IMR-90 (cell line): ENCODE measurements at regions not wholly inside any gene's neighbourhood (a gene's known extent, or its start where the extent isn't known, plus 50 kb on each side); places are given as distances from the start of the nearest gene placed in this dataset.

Experiments
- ATAC-seq: fragments of 200-7000 bp; cut with Tn5 transposase; 2 replicates; pipeline ENCODE4 v1.9.1; 2020; ENCODE audit warnings: low read depth, mild to moderate bottlenecking, moderate library complexity
- BruUV-seq: library from RNA; stranded (reverse); fragments of 400-500 nt; replicated peaks from 2 replicates; lab custom pipeline; 2021; lab: Mats Ljungman, UMichigan
- CTCF ChIA-PET: fragments of 300-600 bp; formaldehyde crosslinking; extraction: SDS; loops from one replicate; lab custom pipeline; 2021; ENCODE audit warnings: antibody characterized with exemption; lab: Yijun Ruan, JAX
- POLR2A ChIA-PET: fragments of 300-600 bp; sonication (Branson Sonifier 250); formaldehyde crosslinking; loops from one replicate; lab custom pipeline; 2022; ENCODE audit warnings: antibody characterized with exemption; ENCODE audit not compliant: unreplicated experiment; lab: Charles Lee
- DNase-seq: peaks from one replicate; pipeline ENCODE4 v3.0.0; 2013
- H2AFZ ChIP-seq: replicated peaks from 2 replicates; pipeline ENCODE3; 2013; ENCODE audit warnings: low read length, mild to moderate bottlenecking; ENCODE audit not compliant: poor library complexity
- H2AK5ac ChIP-seq: 2 replicates; pipeline ENCODE4 v1.6.1; 2013; ENCODE audit warnings: low read depth, low read length, inconsistent platforms
- H2AK9ac ChIP-seq: replicated peaks from 2 replicates; pipeline ENCODE3; 2013; ENCODE audit warnings: mild to moderate bottlenecking, low read depth, low read length, moderate library complexity; ENCODE audit not compliant: poor library complexity
- H2BK120ac ChIP-seq: 2 replicates; pipeline ENCODE4 v1.6.1; 2013; ENCODE audit warnings: low read depth, low read length, inconsistent platforms
- H2BK15ac ChIP-seq: 3 replicates; pipeline ENCODE4 v1.6.1; 2013; ENCODE audit warnings: low read depth, low read length, inconsistent platforms
- H2BK20ac ChIP-seq: 2 replicates; pipeline ENCODE4 v1.6.1; 2013; ENCODE audit warnings: low read depth, mild to moderate bottlenecking, inconsistent platforms, low read length, moderate library complexity
- H2BK5ac ChIP-seq: 2 replicates; pipeline ENCODE4 v1.6.1; 2013; ENCODE audit warnings: mild to moderate bottlenecking, low read depth, low read length, inconsistent platforms; ENCODE audit not compliant: poor library complexity, severe bottlenecking
- H3K14ac ChIP-seq: replicated peaks from 2 replicates; pipeline ENCODE4 v1.6.1; 2013; ENCODE audit warnings: low read depth, low read length, inconsistent platforms
- H3K18ac ChIP-seq: 2 replicates; pipeline ENCODE4 v1.6.1; 2013; ENCODE audit warnings: low read depth, low read length, control low read depth
- H3K23ac ChIP-seq: 2 replicates; pipeline ENCODE4 v1.6.1; 2013; ENCODE audit warnings: low read depth, low read length, inconsistent platforms
- H3K27ac ChIP-seq: 2 replicates; pipeline ENCODE4 v1.5.1; 2013; ENCODE audit warnings: mild to moderate bottlenecking, control low read depth, low read length; ENCODE audit not compliant: insufficient read depth
- H3K27me3 ChIP-seq: 2 replicates; pipeline ENCODE4 v1.6.1; 2013; ENCODE audit warnings: low read length; ENCODE audit not compliant: control insufficient read depth, insufficient read depth
- H3K36me3 ChIP-seq: 2 replicates; pipeline ENCODE4 v1.6.1; 2013; ENCODE audit warnings: low read length, mixed read lengths; ENCODE audit not compliant: control insufficient read depth, insufficient read depth
- H3K4ac ChIP-seq: 2 replicates; pipeline ENCODE4 v1.6.1; 2013; ENCODE audit warnings: low read depth, low read length, inconsistent platforms
- H3K4me1 ChIP-seq: 2 replicates; pipeline ENCODE4 v1.6.1; 2013; ENCODE audit warnings: low read length, mixed read lengths; ENCODE audit not compliant: control insufficient read depth, insufficient read depth
- H3K4me2 ChIP-seq: 2 replicates; pipeline ENCODE4 v1.6.1; 2013; ENCODE audit warnings: low read depth, mild to moderate bottlenecking, control low read depth, low read length, moderate library complexity
- H3K4me3 ChIP-seq: 2 replicates; pipeline ENCODE4 v1.5.1; 2013; ENCODE audit warnings: low read depth, mild to moderate bottlenecking, control low read depth, low read length, moderate library complexity; ENCODE audit not compliant: insufficient read depth
- H3K56ac ChIP-seq: 2 replicates; pipeline ENCODE4 v1.6.1; 2013; ENCODE audit warnings: low read length, inconsistent platforms; ENCODE audit not compliant: insufficient read depth; ENCODE audit errors: extremely low read depth
- H3K79me1 ChIP-seq, 2 experiments: 2 replicates each; pipeline ENCODE4 v1.6.1; 2013; ENCODE audit warnings: low read length in 2 of 2, inconsistent platforms in 1 of 2, low read depth in 1 of 2
- H3K9ac ChIP-seq: 2 replicates; pipeline ENCODE4 v1.6.1; 2013; ENCODE audit warnings: low read depth, low read length, control low read depth
- H3K9me1 ChIP-seq: 2 replicates; pipeline ENCODE4 v1.6.1; 2013; ENCODE audit warnings: low read length, inconsistent platforms; ENCODE audit not compliant: insufficient read depth
- H3K9me3 ChIP-seq: 2 replicates; pipeline ENCODE4 v1.6.1; 2013; ENCODE audit warnings: low read length; ENCODE audit not compliant: control insufficient read depth, insufficient read depth
- H4K20me1 ChIP-seq: 2 replicates; pipeline ENCODE4 v1.6.1; 2013; ENCODE audit warnings: low read length, inconsistent platforms; ENCODE audit not compliant: insufficient read depth
- H4K5ac ChIP-seq: 2 replicates; pipeline ENCODE4 v1.6.1; 2013; ENCODE audit warnings: mild to moderate bottlenecking, low read depth, low read length, control low read depth
- H4K8ac ChIP-seq, 2 experiments: 2 replicates each; pipeline ENCODE4 v1.6.1; 2013; ENCODE audit warnings: low read depth in 2 of 2, low read length in 2 of 2, control low read depth in 1 of 2, inconsistent platforms in 1 of 2
- H4K91ac ChIP-seq: 2 replicates; pipeline ENCODE4 v1.6.1; 2013; ENCODE audit warnings: low read depth, low read length, inconsistent platforms; ENCODE audit not compliant: insufficient read depth
- BHLHE40 ChIP-seq: fragments of 150-350 bp; IDR thresholded peaks from 2 replicates; pipeline ENCODE4 v1.6.1; 2016; ENCODE audit warnings: mild to moderate bottlenecking, low read depth, low read length
- CEBPB ChIP-seq: IDR thresholded peaks from 2 replicates; pipeline ENCODE4 v1.6.1; 2012; ENCODE audit warnings: low read depth, low read length, improper control_type of control experiment
- CHD1 ChIP-seq: IDR thresholded peaks from 2 replicates; pipeline ENCODE4 v1.6.1; 2012; ENCODE audit warnings: low read depth, low read length, improper control_type of control experiment
- CTCF ChIP-seq: conservative IDR thresholded peaks from 2 replicates; pipeline ENCODE4 v1.5.1; 2012; ENCODE audit warnings: mild to moderate bottlenecking, low read depth, low read length, improper control_type of control experiment
- FOS ChIP-seq: fragments of 150-350 bp; IDR thresholded peaks from 2 replicates; pipeline ENCODE4 v1.6.1; 2016; ENCODE audit warnings: low read depth, low read length
- MAFK ChIP-seq: IDR thresholded peaks from 2 replicates; pipeline ENCODE4 v1.6.1; 2012; ENCODE audit warnings: low read depth, low read length, improper control_type of control experiment
- NFE2L2 ChIP-seq: fragments of 150-350 bp; IDR thresholded peaks from 2 replicates; pipeline ENCODE4 v1.6.1; 2016; ENCODE audit warnings: low read depth, mild to moderate bottlenecking, low read length
- POLR2A ChIP-seq: IDR thresholded peaks from 2 replicates; pipeline ENCODE4 v1.6.1; 2012; ENCODE audit warnings: mild to moderate bottlenecking, low read depth, low read length
- RAD21 ChIP-seq: IDR thresholded peaks from 2 replicates; pipeline ENCODE4 v1.6.1; 2012; ENCODE audit warnings: low read length, improper control_type of control experiment
- RCOR1 ChIP-seq: IDR thresholded peaks from 2 replicates; pipeline ENCODE4 v1.6.1; 2012; ENCODE audit warnings: mild to moderate bottlenecking, low read length, improper control_type of control experiment; ENCODE audit not compliant: insufficient replicate concordance
- RFX5 ChIP-seq: IDR thresholded peaks from 2 replicates; pipeline ENCODE4 v1.8.0; 2012; ENCODE audit warnings: low read depth, mild to moderate bottlenecking, low read length, moderate library complexity
- SMC3 ChIP-seq: fragments of 150-350 bp; IDR thresholded peaks from 2 replicates; pipeline ENCODE4 v1.6.1; 2016; ENCODE audit warnings: low read depth, mild to moderate bottlenecking, antibody characterized with exemption, low read length, moderate library complexity
- USF2 ChIP-seq: fragments of 150-350 bp; IDR thresholded peaks from 2 replicates; pipeline ENCODE4 v1.6.1; 2017; ENCODE audit warnings: mild to moderate bottlenecking, antibody characterized with exemption, low read length, low read depth
- WGBS, 2 experiments: methylation state at CpG; one replicate each; pipeline versions ENCODE4 v1.1.5 to v1.1.7; 2013; ENCODE audit warnings: missing lambda C conversion rate in 2 of 2; ENCODE audit not compliant: insufficient read length in 1 of 2; ENCODE audit errors: extremely low coverage in 2 of 2; 5-methylcytosine and 5-hydroxymethylcytosine counted together
- dilution Hi-C: fragments of 300-500 bp; cut with HindIII; formaldehyde crosslinking; loops from one replicate; pipeline ENCODE4 v1.14.3; 2018; ENCODE audit warnings: low sequenced_read_pairs; ENCODE audit not compliant: unreplicated experiment
- in situ Hi-C: fragments of 300-500 bp; cut with MboI; formaldehyde crosslinking; loops from 3 replicates; pipeline ENCODE4 v1.14.3; 2019; ENCODE audit warnings: low sequenced_read_pairs, inconsistent platforms, mixed read lengths
- intact Hi-C: fragments of 100-400 bp; cut with micrococcal nuclease; formaldehyde crosslinking; loops from 2 replicates; pipeline ENCODE4 v1.10.0; 2022
- TF ChIP-seq, protein P1 (sequence below): fragments of 150-350 bp; IDR thresholded peaks from 2 replicates; pipeline ENCODE4 v1.6.1; 2016; ENCODE audit warnings: low read depth, mild to moderate bottlenecking, low read length, moderate library complexity, borderline replicate concordance

- Histone ChIP-seq H3K56ac (no peak overlapping the region), H3K23ac (no peak overlapping the region), H2BK15ac (no peak overlapping the region), H3K36me3 (no peaks in the 10 kb centered on the region), H2AFZ (no peak overlapping the region), H3K27ac (no peak overlapping the region), H4K91ac (no peak overlapping the region), H2BK5ac (no peak overlapping the region), H4K8ac (no peak overlapping the region), H3K4me2 (no peak overlapping the region), H4K20me1 (no peaks in the 10 kb centered on the region), H3K4ac (no peak overlapping the region), H3K9me3 (no peaks in the 10 kb centered on the region), H3K18ac (no peak overlapping the region), H3K4me3 (no peak overlapping the region), H2BK20ac (no peak overlapping the region), H3K9me1 (no peaks in the 10 kb centered on the region), H3K14ac (no peak overlapping the region), H2AK9ac (no peak overlapping the region), H3K79me1 (no peaks in the 10 kb centered on the region), H3K27me3 (no peaks in the 10 kb centered on the region), H3K9ac (no peak overlapping the region), H2BK120ac (no peak overlapping the region), H4K5ac (no peak overlapping the region), H2AK5ac (no peak overlapping the region), H3K4me1 (no peaks in the 10 kb centered on the region)
- in situ Hi-C loops = no loop called here
- TF ChIP-seq FOS = no peak
- no peak for TF ChIP-seq RAD21
- TF ChIP-seq CHD1 = no peak
- no peak for TF ChIP-seq CEBPB
- no peak for TF ChIP-seq POLR2A
- TF ChIP-seq, protein P1, sequence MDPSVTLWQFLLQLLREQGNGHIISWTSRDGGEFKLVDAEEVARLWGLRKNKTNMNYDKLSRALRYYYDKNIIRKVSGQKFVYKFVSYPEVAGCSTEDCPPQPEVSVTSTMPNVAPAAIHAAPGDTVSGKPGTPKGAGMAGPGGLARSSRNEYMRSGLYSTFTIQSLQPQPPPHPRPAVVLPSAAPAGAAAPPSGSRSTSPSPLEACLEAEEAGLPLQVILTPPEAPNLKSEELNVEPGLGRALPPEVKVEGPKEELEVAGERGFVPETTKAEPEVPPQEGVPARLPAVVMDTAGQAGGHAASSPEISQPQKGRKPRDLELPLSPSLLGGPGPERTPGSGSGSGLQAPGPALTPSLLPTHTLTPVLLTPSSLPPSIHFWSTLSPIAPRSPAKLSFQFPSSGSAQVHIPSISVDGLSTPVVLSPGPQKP = no peak
- TF ChIP-seq RCOR1 = no peak
- no peak for TF ChIP-seq BHLHE40
- no peak for TF ChIP-seq RFX5
- no peak for TF ChIP-seq CTCF
- TF ChIP-seq NFE2L2 = no peak
- no peak for TF ChIP-seq SMC3
- no peak for TF ChIP-seq MAFK
- no peak for TF ChIP-seq USF2
- no TSS peak for BruUV-seq
- DNase-seq (no peak), ATAC-seq (0 out of 2 replicates have a peak, but pooled peaks have one; percentile 24)
- dilution Hi-C loops = no loop called here
- ChIA-PET CTCF (interaction anchor here (0.6 to 0.8 kb wide), 3 partner anchors 10 to 719 kb away, joined by 3 to 4 read pairs (median 3); no protein-coding TSS in a partner anchor), POLR2A (interaction anchor here (0.6 kb wide), 1 partner anchor 86 kb away, joined by 9 read pairs; no protein-coding TSS in a partner anchor)
- intact Hi-C loops = no loop called here
- no CpG with 5 or more reads among the region's 1 CpG for WGBS, 2 experiments
Observed at GRCh38 chr6:139871803-139872510, 497.5 kb upstream of the CITED2 start.
